B cell (primary cell): ENCODE measurements at regions not wholly inside any gene's neighbourhood (a gene's known extent, or its start where the extent isn't known, plus 50 kb on each side); places are given as distances from the start of the nearest gene placed in this dataset.

Experiments used
- EZH2 ChIP-seq: IDR thresholded peaks from 2 replicates; pipeline ENCODE4 v1.6.1; 2012; ENCODE audit warnings: borderline replicate concordance, low read depth, mild to moderate bottlenecking, moderate library complexity, low read length; ENCODE audit not compliant: insufficient read depth, poor library complexity, severe bottlenecking
- TF ChIP-seq, protein P1 (sequence below): fragments of 200-600 bp; IDR thresholded peaks from one replicate; pipeline ENCODE4 v1.8.0; 2022; ENCODE audit warnings: antibody characterized with exemption, mild to moderate bottlenecking

DNA sequence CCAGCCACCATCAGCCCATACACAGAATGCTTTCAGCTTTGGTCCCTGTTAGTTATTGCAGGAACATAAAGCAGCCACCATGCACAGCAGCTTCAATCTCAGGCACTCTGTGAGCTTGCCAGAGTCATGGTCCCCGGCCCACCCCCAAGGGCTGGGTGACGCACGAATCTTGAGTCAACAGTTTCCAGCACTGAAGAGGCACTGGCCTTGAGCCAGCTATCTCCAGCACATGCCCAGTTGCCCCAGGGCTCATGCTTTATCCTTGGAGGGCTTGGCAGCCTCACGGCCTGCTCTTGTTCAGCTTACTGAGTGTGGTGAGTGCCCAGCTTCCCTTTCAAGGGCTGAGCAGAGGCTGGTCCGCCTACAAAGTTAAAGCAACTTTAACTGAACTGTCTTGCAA is 200.7 kb upstream of the RAB4A start:
- TF ChIP-seq, protein P1, sequence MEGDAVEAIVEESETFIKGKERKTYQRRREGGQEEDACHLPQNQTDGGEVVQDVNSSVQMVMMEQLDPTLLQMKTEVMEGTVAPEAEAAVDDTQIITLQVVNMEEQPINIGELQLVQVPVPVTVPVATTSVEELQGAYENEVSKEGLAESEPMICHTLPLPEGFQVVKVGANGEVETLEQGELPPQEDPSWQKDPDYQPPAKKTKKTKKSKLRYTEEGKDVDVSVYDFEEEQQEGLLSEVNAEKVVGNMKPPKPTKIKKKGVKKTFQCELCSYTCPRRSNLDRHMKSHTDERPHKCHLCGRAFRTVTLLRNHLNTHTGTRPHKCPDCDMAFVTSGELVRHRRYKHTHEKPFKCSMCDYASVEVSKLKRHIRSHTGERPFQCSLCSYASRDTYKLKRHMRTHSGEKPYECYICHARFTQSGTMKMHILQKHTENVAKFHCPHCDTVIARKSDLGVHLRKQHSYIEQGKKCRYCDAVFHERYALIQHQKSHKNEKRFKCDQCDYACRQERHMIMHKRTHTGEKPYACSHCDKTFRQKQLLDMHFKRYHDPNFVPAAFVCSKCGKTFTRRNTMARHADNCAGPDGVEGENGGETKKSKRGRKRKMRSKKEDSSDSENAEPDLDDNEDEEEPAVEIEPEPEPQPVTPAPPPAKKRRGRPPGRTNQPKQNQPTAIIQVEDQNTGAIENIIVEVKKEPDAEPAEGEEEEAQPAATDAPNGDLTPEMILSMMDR = no peak
- no peak for TF ChIP-seq EZH2
